GM18870 (cell line): ENCODE measurements at regions not wholly inside any gene's neighbourhood (a gene's known extent, or its start where the extent isn't known, plus 50 kb on each side); places are given as distances from the start of the nearest gene placed in this dataset.
A peak's percentile ranks its signal among the peaks of the same experiment; 100 is the strongest.

Experiments
- ATAC-seq: cut with Tn5 transposase; IDR thresholded peaks from one replicate; pipeline ENCODE4 v1.9.1; 2021; ENCODE audit warnings: moderate library complexity; ENCODE audit not compliant: unreplicated experiment

- no peak for ATAC-seq
Observed at GRCh38 chr18:75524181-75524580, 96.7 kb upstream of the SMIM21 start.

- ATAC-seq, result no peak
Observed at GRCh38 chr18:75521816-75522215, 94.3 kb upstream of the SMIM21 start.

DNA sequence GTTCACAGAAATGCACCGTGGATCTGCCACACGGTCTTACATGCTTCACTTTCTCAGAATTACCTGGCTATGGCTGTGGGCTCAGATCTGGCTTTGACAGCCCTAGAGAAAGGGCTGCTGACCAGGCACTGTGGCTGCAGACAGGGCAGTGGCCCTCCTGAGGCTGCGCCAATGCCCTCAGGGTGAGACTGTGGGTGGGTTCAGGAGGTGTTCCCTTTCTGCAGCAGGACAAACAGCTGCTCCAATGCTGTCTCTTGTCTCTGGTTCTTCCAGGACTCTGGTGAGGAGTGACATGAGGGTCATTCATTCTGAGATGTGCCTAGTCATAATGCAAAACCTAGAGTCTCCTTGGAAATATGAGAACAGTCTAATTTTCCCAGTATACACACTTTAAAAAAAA lies 90.5 kb upstream of the SMIM21 start:
- no peak for ATAC-seq

GRCh38 chr18:75517286-75517685 lies 89.8 kb upstream of the SMIM21 start:
- no peak for ATAC-seq

DNA sequence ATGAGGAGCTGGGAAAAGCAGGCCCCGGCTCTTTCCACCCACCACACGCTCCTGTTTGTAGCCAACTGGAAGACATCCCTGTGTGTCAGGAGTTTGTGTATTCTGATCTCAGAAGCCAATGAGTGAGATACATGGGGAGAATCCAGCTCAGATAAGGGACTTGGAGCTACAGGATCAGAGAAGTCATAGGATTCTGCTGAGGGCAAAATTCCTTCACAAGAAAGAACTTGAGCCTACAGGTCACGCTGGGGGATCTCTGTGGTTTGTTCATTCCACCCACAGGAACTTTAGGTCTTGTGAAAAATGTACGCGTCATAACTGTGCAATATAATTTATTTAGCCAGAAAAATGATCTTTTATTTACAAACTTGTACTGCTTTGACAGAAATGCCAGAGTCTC lies 80.1 kb upstream of the SMIM21 start:
- ATAC-seq, result no peak

DNA sequence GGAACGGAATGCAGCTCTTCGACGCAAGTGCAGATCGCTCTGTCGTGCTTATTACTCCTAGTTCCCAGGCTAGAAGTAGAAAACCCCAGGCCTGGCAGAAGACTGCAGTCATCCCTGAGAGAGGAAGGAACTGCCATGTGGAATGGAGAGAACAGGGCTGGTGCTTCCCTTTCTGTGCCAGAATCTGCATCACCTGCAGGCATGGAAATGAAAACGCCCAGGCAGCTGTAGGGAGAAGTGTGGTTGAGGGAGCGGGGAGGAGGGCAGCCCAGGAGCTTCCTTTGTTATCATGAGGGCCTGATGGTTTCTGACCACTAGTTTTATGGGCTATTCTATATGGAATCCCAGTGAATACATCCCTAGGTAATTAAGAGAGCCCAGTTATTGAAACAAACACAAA lies 79.4 kb upstream of the SMIM21 start:
- ATAC-seq, result no peak

GRCh38 chr18:75504469-75504868 lies 77.0 kb upstream of the SMIM21 start:
- ATAC-seq, result no peak

- no peak for ATAC-seq
Observed at GRCh38 chr18:75503615-75504014, 76.1 kb upstream of the SMIM21 start.

- no peak for ATAC-seq
Observed at GRCh38 chr18:75502286-75502685, 74.8 kb upstream of the SMIM21 start.

- ATAC-seq, result no peak
Observed at GRCh38 chr18:75500545-75500944, 73.0 kb upstream of the SMIM21 start.

DNA sequence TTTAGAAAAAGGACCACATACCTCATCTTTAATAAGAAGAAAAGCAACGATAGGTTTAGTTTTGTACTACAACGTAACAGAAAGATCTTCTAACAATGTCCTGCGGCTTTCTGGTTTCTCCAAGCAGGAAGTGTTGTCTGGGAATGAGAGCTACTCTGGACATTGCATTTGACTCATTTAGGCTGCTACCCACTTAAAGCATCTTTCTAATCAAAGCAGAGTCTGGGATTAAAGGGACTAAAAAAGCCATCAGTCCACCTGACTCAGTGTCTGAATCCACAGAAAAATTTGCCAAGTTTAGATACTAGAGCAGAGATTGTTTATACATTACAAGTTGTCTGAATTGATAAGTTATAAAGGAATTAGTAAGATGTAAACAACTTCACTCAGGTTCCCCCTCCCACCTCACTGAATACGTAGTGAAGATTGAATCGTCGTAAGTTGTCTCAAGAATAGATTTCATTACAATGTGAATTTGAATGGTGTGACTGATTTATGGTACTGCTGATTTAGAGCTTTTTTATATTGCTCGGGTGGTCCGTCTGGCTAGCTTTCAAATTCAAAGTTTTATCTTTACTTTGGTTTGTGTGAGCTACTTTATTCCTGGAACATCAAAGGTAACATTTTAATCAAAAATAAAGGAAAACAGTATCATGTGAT lies 70.2 kb upstream of the SMIM21 start:
- ATAC-seq, result no peak

DNA sequence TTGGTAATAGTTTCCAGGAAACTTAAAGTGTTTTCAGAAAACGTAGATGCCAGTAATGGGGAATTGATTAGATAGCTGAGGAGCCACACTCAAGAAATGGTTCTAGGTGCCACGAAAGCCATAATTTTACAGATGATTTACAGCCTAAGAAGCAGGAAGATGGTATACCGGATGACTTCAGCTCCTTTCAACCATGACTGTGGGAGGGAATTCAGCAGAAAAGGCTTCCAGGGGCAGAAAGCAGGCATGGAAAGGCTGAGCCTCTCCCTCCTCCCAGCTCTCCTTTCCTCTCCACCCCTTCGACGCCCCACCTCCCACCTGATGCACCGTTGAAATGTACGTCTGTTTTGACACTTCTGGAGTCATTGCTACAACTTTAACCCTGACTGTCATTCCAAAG lies 68.6 kb upstream of the SMIM21 start:
- ATAC-seq, result no peak

GRCh38 chr18:75492852-75493251 lies 65.3 kb upstream of the SMIM21 start:
- no peak for ATAC-seq

DNA sequence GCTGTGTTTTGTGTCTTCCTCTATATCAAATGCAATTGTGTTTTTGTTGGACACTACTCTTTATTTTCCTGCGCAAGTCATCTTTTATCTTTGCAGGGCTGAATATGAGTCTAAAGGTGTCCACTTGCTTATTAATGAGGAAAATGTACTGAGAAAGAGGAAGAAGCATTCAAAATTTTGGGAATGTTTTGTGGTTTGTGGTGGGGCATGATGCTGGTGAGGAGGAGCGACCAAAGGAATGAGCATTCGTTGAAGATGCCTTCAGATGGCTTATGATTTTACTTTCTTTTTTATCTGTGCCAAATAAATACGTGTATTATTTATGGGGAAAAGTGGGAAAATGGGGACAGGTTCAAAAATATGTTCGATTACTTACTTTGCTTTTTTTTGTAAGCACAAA lies 63.9 kb upstream of the SMIM21 start:
- ATAC-seq, result no peak

GRCh38 chr18:75489493-75490190 lies 62.1 kb upstream of the SMIM21 start:
- ATAC-seq, result no peak

DNA sequence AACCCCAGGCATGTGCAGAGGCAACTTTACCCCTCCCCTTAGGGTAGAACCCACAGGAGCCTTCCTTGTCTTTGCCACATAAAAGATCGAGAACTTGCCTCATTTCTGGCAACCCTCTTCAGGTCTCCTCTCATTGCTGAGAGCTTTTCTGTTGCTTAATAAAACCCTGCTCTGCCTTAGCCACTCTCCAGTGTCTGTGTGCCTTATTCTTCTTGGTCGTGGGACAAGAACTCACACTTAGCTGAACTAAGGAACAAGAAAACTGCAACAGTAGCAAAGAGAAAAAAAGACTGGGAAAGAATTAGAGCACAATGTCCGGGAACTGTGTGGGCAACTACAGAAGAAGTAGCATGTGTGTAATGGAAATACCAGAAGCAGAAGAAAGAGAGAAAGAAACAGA lies 56.2 kb upstream of the SMIM21 start:
- ATAC-seq, result no peak

- ATAC-seq, result no peak
Observed at GRCh38 chr18:75482880-75483279, 55.4 kb upstream of the SMIM21 start.

GRCh38 chr18:75480487-75480886 lies 53.0 kb upstream of the SMIM21 start:
- no peak for ATAC-seq

DNA sequence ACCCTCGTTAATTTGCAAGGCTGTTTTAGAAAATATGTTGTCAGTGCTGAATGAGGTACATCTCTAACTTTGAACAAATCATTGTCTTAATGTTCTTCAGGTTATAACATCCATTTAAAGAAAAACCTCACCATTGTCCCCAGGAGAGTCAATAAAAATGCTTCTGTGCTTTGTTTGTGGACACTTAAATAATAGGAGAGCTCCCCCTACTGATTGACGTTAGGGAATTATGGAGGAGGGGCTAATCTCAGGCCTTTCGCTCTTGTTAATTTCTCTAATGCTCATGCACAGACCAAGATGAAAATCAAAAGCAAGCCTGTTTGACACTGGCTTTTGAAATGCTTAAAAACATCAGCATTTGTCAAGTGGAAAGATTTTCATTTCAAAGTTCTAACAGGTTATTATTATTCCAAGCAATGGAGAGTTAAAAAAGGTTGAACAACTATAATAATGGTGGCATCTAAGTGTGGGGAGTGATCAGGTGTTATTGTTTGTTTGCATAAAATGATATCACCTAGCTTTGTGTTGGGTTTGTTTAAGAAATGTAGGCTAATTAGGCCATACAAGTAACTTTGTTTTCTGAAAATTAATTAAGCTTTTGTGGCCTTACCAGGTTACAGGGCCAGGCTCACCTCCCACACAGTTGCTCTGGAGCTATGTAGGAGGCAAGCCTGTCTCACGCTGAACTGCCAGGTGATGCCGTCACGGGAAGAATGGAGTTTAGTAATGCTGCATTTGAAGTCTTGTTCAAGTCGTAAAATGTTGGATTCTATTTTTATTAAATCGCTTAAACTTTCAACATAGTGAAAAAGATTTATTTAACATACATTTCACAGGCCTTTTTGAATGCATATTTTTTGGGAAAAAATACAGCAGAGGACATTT lies 51.7 kb upstream of the SMIM21 start:
- ATAC-seq, result peak; percentile 76

DNA sequence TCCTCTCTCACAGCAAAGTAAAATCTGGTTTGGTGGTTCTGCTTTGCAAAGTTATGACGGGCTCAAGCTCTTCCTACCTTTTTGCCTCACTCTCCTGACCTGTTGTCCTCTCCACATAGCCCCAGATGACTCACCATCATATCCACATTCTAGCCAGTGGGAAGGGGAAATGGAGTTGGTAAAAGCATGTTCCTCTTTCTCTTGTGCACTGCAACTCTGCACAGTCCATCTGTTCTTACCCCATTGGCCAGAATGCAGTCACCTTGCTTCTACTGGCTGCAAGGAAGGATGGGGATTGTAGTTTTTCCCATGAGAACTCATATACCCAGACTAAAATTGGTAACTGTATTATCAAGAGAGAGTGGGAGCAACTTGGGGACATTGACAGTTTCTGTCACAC lies 50.4 kb upstream of the SMIM21 start:
- no peak for ATAC-seq
